Neuronal stem cell (in vitro differentiated cells): ENCODE measurements at regions not wholly inside any gene's neighbourhood (a gene's known extent, or its start where the extent isn't known, plus 50 kb on each side); places are given as distances from the start of the nearest gene placed in this dataset.

Experiments used
- DNase-seq: peaks from one replicate; pipeline ENCODE4 v3.0.0-alpha.2; 2013; ENCODE audit warnings: low spot score
- H2AFZ ChIP-seq: one replicate; pipeline ENCODE4 v1.6.1; 2013; ENCODE audit warnings: mild to moderate bottlenecking, low read length, inconsistent platforms
- H2AK5ac ChIP-seq: 2 replicates; pipeline ENCODE4 v1.6.1; 2013; ENCODE audit warnings: low read depth, mild to moderate bottlenecking, inconsistent platforms, low read length, moderate library complexity, mixed read lengths
- H2BK120ac ChIP-seq: 2 replicates; pipeline ENCODE4 v1.6.1; 2013; ENCODE audit warnings: low read depth, mild to moderate bottlenecking, inconsistent platforms, low read length, moderate library complexity, mixed read lengths
- H2BK12ac ChIP-seq: one replicate; pipeline ENCODE4 v1.6.1; 2013; ENCODE audit warnings: low read length, inconsistent platforms
- H2BK15ac ChIP-seq: 2 replicates; pipeline ENCODE4 v1.6.1; 2013; ENCODE audit warnings: mild to moderate bottlenecking, low read length, inconsistent platforms, mixed read lengths
- H2BK5ac ChIP-seq: one replicate; pipeline ENCODE4 v1.6.1; 2013; ENCODE audit warnings: inconsistent platforms, mild to moderate bottlenecking, low read length, moderate library complexity
- H3K14ac ChIP-seq: one replicate; pipeline ENCODE4 v1.6.1; 2013; ENCODE audit warnings: low read length, inconsistent platforms
- H3K18ac ChIP-seq: 2 replicates; pipeline ENCODE4 v1.6.1; 2013; ENCODE audit warnings: low read length, inconsistent platforms
- H3K23ac ChIP-seq: 2 replicates; pipeline ENCODE4 v1.6.1; 2013; ENCODE audit warnings: low read depth, mild to moderate bottlenecking, mixed read lengths, low read length, inconsistent platforms; ENCODE audit not compliant: poor library complexity
- H3K27ac ChIP-seq: replicated peaks from 3 replicates; pipeline ENCODE4 v1.5.1; 2013; ENCODE audit warnings: low read length, inconsistent platforms
- H3K27me3 ChIP-seq, 3 experiments: 2 replicates each; pipeline ENCODE4 v1.6.1; 2013; ENCODE audit warnings: low read length in 3 of 3, mild to moderate bottlenecking in 2 of 3, inconsistent platforms in 1 of 3, low read depth in 1 of 3, mixed read lengths in 1 of 3, moderate library complexity in 1 of 3; ENCODE audit not compliant: control insufficient read depth in 3 of 3, insufficient read depth in 3 of 3
- H3K36me3 ChIP-seq, 2 donors: replicated peaks in 1 of 2; 2 replicates each; pipeline ENCODE4 v1.6.1; 2013; ENCODE audit warnings: low read length in 2 of 2; ENCODE audit not compliant: control insufficient read depth in 2 of 2, insufficient read depth in 2 of 2
- H3K4ac ChIP-seq: 2 replicates; pipeline ENCODE4 v1.6.1; 2013; ENCODE audit warnings: inconsistent platforms, mild to moderate bottlenecking, low read length, moderate library complexity
- H3K4me1 ChIP-seq, 2 donors: 1 replicate in 1 of 2; 2 replicates in 1 of 2; pipeline ENCODE4 v1.6.1; 2013; ENCODE audit warnings: low read length in 2 of 2, low read depth in 1 of 2; ENCODE audit not compliant: control insufficient read depth in 2 of 2, insufficient read depth in 1 of 2
- H3K4me2 ChIP-seq: one replicate; pipeline ENCODE4 v1.6.1; 2013; ENCODE audit warnings: mild to moderate bottlenecking, low read length, inconsistent platforms; ENCODE audit not compliant: insufficient read depth, poor library complexity, severe bottlenecking
- H3K4me3 ChIP-seq, 2 donors: 2 replicates each; pipeline ENCODE4 v1.5.1; 2013; ENCODE audit warnings: low read length in 2 of 2, mild to moderate bottlenecking in 2 of 2, inconsistent platforms in 1 of 2, moderate library complexity in 1 of 2
- H3K79me1 ChIP-seq: one replicate; pipeline ENCODE4 v1.6.1; 2013; ENCODE audit warnings: low read depth, mild to moderate bottlenecking, inconsistent platforms, low read length, moderate library complexity
- H3K9ac ChIP-seq: one replicate; pipeline ENCODE4 v1.6.1; 2013; ENCODE audit warnings: mild to moderate bottlenecking, low read depth, low read length, inconsistent platforms; ENCODE audit not compliant: poor library complexity
- H3K9me3 ChIP-seq, 2 donors: replicated peaks in 1 of 2; 2 replicates each; pipeline versions ENCODE3 to v1.6.1; 2013; ENCODE audit warnings: low read length in 2 of 2, mild to moderate bottlenecking in 2 of 2, inconsistent platforms in 1 of 2, low read depth in 1 of 2, mixed read lengths in 1 of 2, moderate library complexity in 1 of 2; ENCODE audit not compliant: control insufficient read depth in 2 of 2, insufficient read depth in 1 of 2
- H4K8ac ChIP-seq: one replicate; pipeline ENCODE4 v1.6.1; 2013; ENCODE audit warnings: low read depth, mild to moderate bottlenecking, inconsistent platforms, low read length, moderate library complexity
- H4K91ac ChIP-seq: one replicate; pipeline ENCODE4 v1.6.1; 2013; ENCODE audit warnings: low read length, low read depth, mild to moderate bottlenecking, inconsistent platforms; ENCODE audit not compliant: poor library complexity
- WGBS, 2 donors: extraction: QIAGEN DNeasy Blood & Tissue Kit; methylation state at CpG; one replicate each; pipeline ENCODE4 v1.1.7; 2013; ENCODE audit warnings: missing lambda C conversion rate in 2 of 2, mixed read lengths in 1 of 2; ENCODE audit not compliant: insufficient read length in 2 of 2, insufficient replicate concordance in 1 of 2; ENCODE audit errors: extremely low coverage in 2 of 2; 5-methylcytosine and 5-hydroxymethylcytosine counted together

DNA sequence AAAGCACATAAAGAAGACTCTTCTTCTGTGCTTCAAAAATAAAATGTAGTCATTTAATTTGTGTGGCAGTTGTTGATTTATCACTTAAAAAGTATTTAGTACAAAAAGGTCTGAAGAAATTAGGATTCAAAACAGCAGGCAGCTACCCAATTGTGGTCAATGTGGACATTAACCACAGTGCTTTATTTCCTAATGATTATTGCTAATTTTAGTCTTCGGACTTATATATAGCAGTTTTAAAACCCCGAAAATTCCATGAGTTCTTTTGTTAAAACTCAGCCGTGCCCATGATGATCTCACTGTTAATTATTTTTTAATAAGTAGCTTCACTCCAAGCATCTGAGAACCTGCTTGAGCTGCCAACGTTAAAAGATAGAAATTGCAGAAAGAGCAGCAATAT lies 594.3 kb downstream of the STK39 start:
- no peak overlapping the region for H2AK5ac ChIP-seq
- peaks cover 4 to 5% of the 10 kb centered on the region in 2 donors for H3K4me1 ChIP-seq
- peaks cover 0 to 3% of the 10 kb centered on the region in 2 donors for H3K9me3 ChIP-seq
- H3K18ac ChIP-seq = no peak overlapping the region
- no peak overlapping the region for H4K91ac ChIP-seq
- H3K4ac ChIP-seq = no peak overlapping the region
- H4K8ac ChIP-seq = no peak overlapping the region
- H3K27ac ChIP-seq = no peak overlapping the region
- H3K36me3 ChIP-seq = no peaks in the 10 kb centered on the region
- no peaks in the 10 kb centered on the region for H3K79me1 ChIP-seq
- H3K4me3 ChIP-seq = no peak overlapping the region
- H3K14ac ChIP-seq = no peak overlapping the region
- H3K4me2 ChIP-seq = no peak overlapping the region
- H2BK15ac ChIP-seq = no peak overlapping the region
- no peaks in the 10 kb centered on the region for H3K27me3 ChIP-seq
- no peak overlapping the region for H2BK5ac ChIP-seq
- H3K9ac ChIP-seq = no peak overlapping the region
- no peak overlapping the region for H2BK120ac ChIP-seq
- no CpG with 5 or more reads among the region's 4 CpGs for WGBS, 2 donors
- DNase-seq = no peak
- H3K23ac ChIP-seq = no peak overlapping the region
- no peak overlapping the region for H2BK12ac ChIP-seq
- H2AFZ ChIP-seq = no peak overlapping the region

DNA sequence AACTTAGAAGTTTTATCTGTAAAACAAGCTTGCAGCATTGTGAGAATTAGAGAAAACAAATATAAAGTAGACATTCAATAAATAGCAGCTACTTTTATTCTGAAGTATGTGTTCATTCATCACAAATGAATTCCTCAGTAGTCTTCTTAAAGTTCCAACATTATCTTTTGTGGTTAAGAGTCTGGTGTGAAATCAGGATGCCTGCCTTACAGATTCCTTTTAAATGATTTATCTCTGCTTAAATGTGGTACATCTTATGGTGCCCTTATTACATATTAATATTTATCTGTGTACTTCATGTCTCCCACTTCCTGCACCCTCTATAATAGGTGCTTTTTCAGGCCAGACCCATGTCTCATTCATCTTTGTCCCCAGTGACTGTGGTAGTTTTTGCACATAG lies 595.0 kb downstream of the STK39 start:
- no peak overlapping the region for H3K4me2 ChIP-seq
- no peak overlapping the region for H3K23ac ChIP-seq
- peaks cover 4 to 5% of the 10 kb centered on the region in 2 donors for H3K4me1 ChIP-seq
- H3K14ac ChIP-seq = no peak overlapping the region
- H3K36me3 ChIP-seq = no peaks in the 10 kb centered on the region
- no peak overlapping the region for H2BK120ac ChIP-seq
- no peaks in the 10 kb centered on the region for H3K27me3 ChIP-seq
- H3K27ac ChIP-seq = no peak overlapping the region
- no peak overlapping the region for H3K4me3 ChIP-seq
- H3K9ac ChIP-seq = no peak overlapping the region
- no peak overlapping the region for H3K4ac ChIP-seq
- no peak overlapping the region for H4K8ac ChIP-seq
- no peak overlapping the region for H2BK5ac ChIP-seq
- DNase-seq = no peak
- no peak overlapping the region for H2AFZ ChIP-seq
- no peak overlapping the region for H3K18ac ChIP-seq
- no peak overlapping the region for H2BK15ac ChIP-seq
- no peak overlapping the region for H4K91ac ChIP-seq
- H3K79me1 ChIP-seq = no peaks in the 10 kb centered on the region
- H2BK12ac ChIP-seq = no peak overlapping the region
- H2AK5ac ChIP-seq = no peak overlapping the region
- peaks cover 0 to 3% of the 10 kb centered on the region in 2 donors for H3K9me3 ChIP-seq

DNA sequence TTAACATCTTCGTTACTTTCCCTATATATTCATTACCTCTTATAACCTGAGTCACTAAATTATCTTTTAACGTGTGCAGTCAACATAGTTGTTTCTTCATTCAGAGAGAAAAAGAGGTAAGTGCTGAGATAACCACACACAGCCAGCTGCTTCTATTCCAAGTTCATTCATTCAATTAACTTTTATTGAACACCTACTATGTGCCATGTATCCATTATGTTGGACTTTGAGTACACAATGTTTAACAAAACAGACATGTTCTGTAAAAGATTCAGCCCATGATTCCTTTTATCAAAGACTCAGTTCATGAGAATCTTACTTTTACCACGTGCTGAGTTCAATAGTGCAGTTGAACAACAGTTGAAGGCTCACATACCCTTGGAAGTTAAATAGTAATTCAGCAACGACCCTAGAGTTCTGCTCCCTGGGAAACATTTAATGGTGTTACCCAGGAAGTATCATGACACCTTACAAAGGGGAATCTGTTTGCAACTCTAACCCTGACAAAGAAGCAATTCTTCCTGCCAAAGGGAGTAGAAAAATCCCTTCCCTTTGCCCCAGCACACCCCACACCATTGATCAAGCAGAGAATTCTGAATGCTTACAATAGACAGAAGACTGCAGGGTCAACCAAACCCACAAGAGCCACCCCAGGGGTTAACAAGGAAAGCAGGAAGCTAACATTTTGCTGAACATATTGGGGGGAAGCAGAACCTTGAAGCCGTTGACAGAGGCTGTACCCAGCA lies 595.8 kb downstream of the STK39 start:
- no peaks in the 10 kb centered on the region for H3K36me3 ChIP-seq
- H2BK15ac ChIP-seq = no peak overlapping the region
- no peak overlapping the region for H3K4me2 ChIP-seq
- H4K91ac ChIP-seq = no peak overlapping the region
- peaks cover 4 to 7% of the 10 kb centered on the region in 2 donors for H3K4me1 ChIP-seq
- no peaks in the 10 kb centered on the region for H3K27me3 ChIP-seq
- no peak overlapping the region for H3K18ac ChIP-seq
- H3K23ac ChIP-seq = no peak overlapping the region
- H2BK12ac ChIP-seq = no peak overlapping the region
- H2BK5ac ChIP-seq = no peak overlapping the region
- H2AK5ac ChIP-seq = no peak overlapping the region
- H4K8ac ChIP-seq = no peak overlapping the region
- no peak overlapping the region for H3K14ac ChIP-seq
- H3K27ac ChIP-seq = no peak overlapping the region
- 100% methylated on average over 1 of the region's 5 CpGs for WGBS, 2 donors
- H3K4me3 ChIP-seq = no peak overlapping the region
- H3K9ac ChIP-seq = no peak overlapping the region
- no peak overlapping the region for H3K4ac ChIP-seq
- H3K9me3 ChIP-seq = peaks cover 0 to 3% of the 10 kb centered on the region in 2 donors
- no peak overlapping the region for H2AFZ ChIP-seq
- no peaks in the 10 kb centered on the region for H3K79me1 ChIP-seq
- H2BK120ac ChIP-seq = no peak overlapping the region
- peak; percentile 62 for DNase-seq

DNA sequence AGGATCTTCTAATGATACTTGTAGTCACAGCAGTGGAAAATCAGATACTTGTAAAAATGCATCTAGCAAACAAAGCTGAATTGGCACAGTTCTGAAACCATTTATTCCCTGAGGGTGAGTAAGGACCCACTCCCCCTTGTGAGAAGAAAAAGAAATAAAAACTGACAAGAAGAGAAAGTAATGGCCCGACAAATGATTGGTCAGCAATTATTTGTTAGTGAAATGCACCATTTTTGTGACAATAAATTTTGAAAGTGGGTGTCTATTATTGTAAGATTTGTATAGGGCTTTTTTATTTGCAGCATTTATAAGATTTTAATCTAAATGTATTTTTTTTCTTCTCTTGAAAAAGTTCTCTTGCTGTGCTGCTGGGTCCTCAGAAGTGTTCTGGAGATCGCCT lies 600.8 kb downstream of the STK39 start:
- no peak overlapping the region for H4K91ac ChIP-seq
- H2BK5ac ChIP-seq = no peak overlapping the region
- H3K27ac ChIP-seq = no peak overlapping the region
- no peak overlapping the region for H2AFZ ChIP-seq
- WGBS, 2 donors = no CpG with 5 or more reads among the region's 2 CpGs
- H3K4me3 ChIP-seq = no peak overlapping the region
- no peak overlapping the region for H4K8ac ChIP-seq
- H3K23ac ChIP-seq = no peak overlapping the region
- H3K4me2 ChIP-seq = no peak overlapping the region
- H2AK5ac ChIP-seq = no peak overlapping the region
- H3K4me1 ChIP-seq = peaks cover 0 to 3% of the 10 kb centered on the region in 2 donors
- DNase-seq = no peak
- H3K9me3 ChIP-seq = peaks cover 0 to 3% of the 10 kb centered on the region in 2 donors
- H3K36me3 ChIP-seq = no peaks in the 10 kb centered on the region
- no peak overlapping the region for H3K4ac ChIP-seq
- H3K14ac ChIP-seq = no peak overlapping the region
- no peak overlapping the region for H3K9ac ChIP-seq
- H3K18ac ChIP-seq = no peak overlapping the region
- no peaks in the 10 kb centered on the region for H3K27me3 ChIP-seq
- no peaks in the 10 kb centered on the region for H3K79me1 ChIP-seq
- H2BK120ac ChIP-seq = no peak overlapping the region
- no peak overlapping the region for H2BK12ac ChIP-seq
- H2BK15ac ChIP-seq = no peak overlapping the region
